SU-DHL-6 (cell line): ENCODE measurements at regions not wholly inside any gene's neighbourhood (a gene's known extent, or its start where the extent isn't known, plus 50 kb on each side); places are given as distances from the start of the nearest gene placed in this dataset.

ENCODE experiments used
- H2AFZ ChIP-seq: fragments of 200-600 bp; sonication (generic); 2 replicates; pipeline ENCODE4 v1.6.1; 2014; ENCODE audit warnings: low read depth, mild to moderate bottlenecking, moderate library complexity, mixed read lengths, antibody characterized with exemption, low read length; ENCODE audit not compliant: severe bottlenecking
- H3F3A ChIP-seq: fragments of 200-600 bp; shearing (Covaris generic); 2 replicates; pipeline ENCODE4 v1.6.0; 2016; ENCODE audit warnings: antibody characterized with exemption, mild to moderate bottlenecking; ENCODE audit not compliant: insufficient read depth
- H3K27ac ChIP-seq: fragments of 200-600 bp; sonication (generic); 2 replicates; pipeline ENCODE4 v1.5.1; 2016; ENCODE audit warnings: low read depth, mild to moderate bottlenecking, low read length, moderate library complexity, mixed read lengths
- H3K27me3 ChIP-seq: fragments of 200-600 bp; sonication (generic), shearing (Covaris generic); 2 replicates; pipeline ENCODE4 v1.6.0; 2014; ENCODE audit warnings: mild to moderate bottlenecking, low read length
- H3K36me3 ChIP-seq: fragments of 200-600 bp; sonication (generic); 2 replicates; pipeline ENCODE4 v1.6.1; 2014; ENCODE audit warnings: mild to moderate bottlenecking, low read length, mixed read lengths
- H3K4me2 ChIP-seq: fragments of 300-600, 200-600 bp; shearing (Covaris generic), sonication (generic); 2 replicates; pipeline ENCODE4 v1.6.0; 2014; ENCODE audit warnings: low read length, low read depth, mild to moderate bottlenecking; ENCODE audit not compliant: poor library complexity, severe bottlenecking
- H3K4me3 ChIP-seq: fragments of 200-600 bp; sonication (generic); 2 replicates; pipeline ENCODE4 v1.5.1; 2014; ENCODE audit warnings: antibody characterized with exemption, low read length, mild to moderate bottlenecking, mixed read lengths; ENCODE audit not compliant: insufficient read depth, poor library complexity, severe bottlenecking
- H3K79me2 ChIP-seq: fragments of 200-600 bp; sonication (generic); 2 replicates; pipeline ENCODE4 v1.6.1; 2014; ENCODE audit warnings: mild to moderate bottlenecking, low read length, moderate library complexity; ENCODE audit not compliant: insufficient read depth
- H3K9ac ChIP-seq: fragments of 200-600 bp; sonication (generic); 2 replicates; pipeline ENCODE4 v1.7.0; 2014; ENCODE audit warnings: mild to moderate bottlenecking, low read length
- H3K9me2 ChIP-seq: fragments of 200-600 bp; sonication (generic); replicated peaks from 2 replicates; pipeline ENCODE4 v1.6.1; 2014; ENCODE audit warnings: low read length; ENCODE audit not compliant: insufficient read depth
- H3K9me3 ChIP-seq: fragments of 200-600 bp; sonication (generic); 2 replicates; pipeline ENCODE4 v1.6.1; 2014; ENCODE audit warnings: low read length, mixed read lengths; ENCODE audit not compliant: insufficient read depth
- H4K20me1 ChIP-seq: fragments of 200-600 bp; sonication (generic); 2 replicates; pipeline ENCODE4 v1.6.1; 2014; ENCODE audit warnings: low read depth, mild to moderate bottlenecking, antibody characterized with exemption, low read length, moderate library complexity, mixed read lengths
- EZH2phosphoT487 ChIP-seq: fragments of 200-600 bp; sonication (generic), shearing (Covaris generic); conservative IDR thresholded peaks from 2 replicates; pipeline ENCODE4 v1.6.1; 2018; ENCODE audit warnings: mild to moderate bottlenecking, antibody characterized with exemption, low read length, moderate library complexity, mixed read lengths
- TF ChIP-seq, protein P1 (sequence below): fragments of 200-600 bp; sonication (generic); IDR thresholded peaks from one replicate; pipeline ENCODE4 v1.5.1; 2017; ENCODE audit warnings: antibody characterized with exemption, mild to moderate bottlenecking, low read length, moderate library complexity; ENCODE audit not compliant: insufficient read depth, poor library complexity, severe bottlenecking

DNA sequence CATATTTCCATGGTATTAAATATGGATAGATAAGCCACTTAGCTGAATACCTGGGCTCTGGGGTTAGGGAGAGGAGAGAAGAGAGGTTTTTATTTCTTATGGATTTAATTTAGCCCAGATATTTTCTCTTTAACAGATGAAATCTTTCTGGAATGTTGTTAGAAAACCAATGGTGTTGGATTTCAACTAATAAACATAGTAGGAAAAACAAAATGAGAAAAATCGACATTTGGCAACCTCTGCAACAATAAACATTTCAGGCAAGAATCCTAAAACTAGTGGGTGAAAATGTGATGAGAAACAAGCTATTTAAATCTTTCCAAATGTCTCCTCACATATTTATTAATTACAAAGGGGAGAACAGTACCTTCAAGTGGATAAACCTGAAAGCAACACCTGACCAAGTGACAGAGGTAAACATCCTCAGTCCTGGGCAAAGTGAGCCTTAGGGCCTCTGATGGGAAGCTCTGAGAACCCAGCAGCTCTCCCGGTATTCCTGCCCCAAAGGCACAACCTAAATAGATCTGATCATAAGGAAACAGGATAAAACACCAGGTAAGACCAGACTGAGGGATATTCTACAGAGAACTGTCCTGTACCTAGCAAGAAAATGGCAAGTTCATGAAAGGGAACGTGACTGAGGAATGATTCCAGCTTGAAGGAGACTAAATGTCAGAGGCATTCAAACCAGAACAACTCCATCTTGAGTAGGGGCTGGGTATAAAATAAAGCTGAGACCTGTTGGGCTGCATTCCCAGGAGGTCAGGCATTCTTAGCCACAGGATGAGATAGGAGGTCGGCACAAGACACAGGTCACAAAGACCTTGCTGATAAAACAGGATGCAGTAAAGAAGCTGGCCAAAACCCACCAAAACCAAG, 163.7 kb downstream of the ESM1 start:
- Histone ChIP-seq H3K9ac (no peak overlapping the region), H3K27ac (no peak overlapping the region), H3K36me3 (no peaks in the 10 kb centered on the region), H3K79me2 (no peaks in the 10 kb centered on the region), H3K4me2 (no peak overlapping the region), H3K9me3 (no peaks in the 10 kb centered on the region), H3K9me2 (no peaks in the 10 kb centered on the region), H3K27me3 (no peaks in the 10 kb centered on the region), H2AFZ (no peak overlapping the region), H3K4me3 (no peak overlapping the region), H3F3A (no peaks in the 10 kb centered on the region), H4K20me1 (no peaks in the 10 kb centered on the region)
- TF ChIP-seq, protein P1, sequence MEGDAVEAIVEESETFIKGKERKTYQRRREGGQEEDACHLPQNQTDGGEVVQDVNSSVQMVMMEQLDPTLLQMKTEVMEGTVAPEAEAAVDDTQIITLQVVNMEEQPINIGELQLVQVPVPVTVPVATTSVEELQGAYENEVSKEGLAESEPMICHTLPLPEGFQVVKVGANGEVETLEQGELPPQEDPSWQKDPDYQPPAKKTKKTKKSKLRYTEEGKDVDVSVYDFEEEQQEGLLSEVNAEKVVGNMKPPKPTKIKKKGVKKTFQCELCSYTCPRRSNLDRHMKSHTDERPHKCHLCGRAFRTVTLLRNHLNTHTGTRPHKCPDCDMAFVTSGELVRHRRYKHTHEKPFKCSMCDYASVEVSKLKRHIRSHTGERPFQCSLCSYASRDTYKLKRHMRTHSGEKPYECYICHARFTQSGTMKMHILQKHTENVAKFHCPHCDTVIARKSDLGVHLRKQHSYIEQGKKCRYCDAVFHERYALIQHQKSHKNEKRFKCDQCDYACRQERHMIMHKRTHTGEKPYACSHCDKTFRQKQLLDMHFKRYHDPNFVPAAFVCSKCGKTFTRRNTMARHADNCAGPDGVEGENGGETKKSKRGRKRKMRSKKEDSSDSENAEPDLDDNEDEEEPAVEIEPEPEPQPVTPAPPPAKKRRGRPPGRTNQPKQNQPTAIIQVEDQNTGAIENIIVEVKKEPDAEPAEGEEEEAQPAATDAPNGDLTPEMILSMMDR: no peak
- no peak for TF ChIP-seq EZH2phosphoT487

DNA sequence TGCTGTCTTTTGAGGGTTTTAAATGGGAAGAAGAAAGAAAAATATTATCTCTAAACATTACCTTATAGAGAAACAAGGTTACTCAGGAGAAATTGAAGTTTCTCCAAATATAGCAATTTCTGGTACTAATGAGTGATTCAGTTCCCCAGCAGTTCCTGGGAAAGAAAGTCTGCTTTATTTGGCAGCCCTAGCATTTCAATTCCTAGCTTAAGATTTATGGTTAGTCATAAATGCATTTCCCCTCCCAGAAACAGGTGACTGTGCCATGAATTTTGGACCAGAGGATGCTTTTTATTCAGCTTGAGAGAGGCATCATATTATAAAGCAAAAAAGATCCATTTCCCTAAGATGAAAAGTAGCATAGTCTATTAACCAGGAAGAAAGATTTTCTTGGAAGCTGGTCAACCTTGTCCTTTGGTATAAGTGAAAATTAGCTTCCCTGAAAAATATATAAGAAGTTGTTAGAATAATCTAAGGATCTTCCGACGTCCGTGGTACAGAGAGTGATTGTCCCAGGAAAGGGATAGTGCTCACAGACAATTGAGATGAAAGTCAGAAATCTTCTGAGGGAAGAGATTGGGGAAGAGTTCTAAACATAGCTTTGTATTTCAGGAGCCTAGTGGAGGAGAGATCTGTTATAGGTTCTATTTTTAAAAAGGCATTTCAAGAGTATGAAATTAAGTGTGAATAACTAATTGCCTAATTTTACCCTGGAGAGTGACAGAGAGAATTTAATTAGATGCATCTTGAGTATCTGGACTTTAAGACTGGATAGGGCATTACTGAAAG, 164.9 kb downstream of the ESM1 start:
- H3K9me3 ChIP-seq: no peaks in the 10 kb centered on the region
- no peak overlapping the region for H3K9ac ChIP-seq

DNA sequence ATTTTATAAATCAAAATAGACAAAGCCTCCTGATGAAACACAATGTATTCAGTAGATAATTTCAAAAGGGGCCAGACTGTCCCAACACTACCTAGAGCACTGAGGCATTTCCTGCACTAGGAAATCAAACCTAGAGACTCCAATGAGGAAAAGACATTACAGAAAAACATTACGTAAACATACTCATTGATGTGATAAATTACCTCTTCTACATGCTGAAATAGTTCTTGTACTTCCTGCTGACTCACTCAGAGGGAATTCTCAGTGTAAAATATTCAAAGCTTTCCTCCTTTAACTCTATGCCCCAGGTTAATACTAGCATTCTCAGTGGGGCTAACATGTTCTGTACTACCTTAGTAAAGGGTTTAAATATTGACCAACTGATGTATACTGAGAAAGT, 178.0 kb downstream of the ESM1 start:
- H3K79me2 ChIP-seq: no peaks in the 10 kb centered on the region
- H3F3A ChIP-seq: no peaks in the 10 kb centered on the region
- no peaks in the 10 kb centered on the region for H3K9me3 ChIP-seq
- H4K20me1 ChIP-seq: no peaks in the 10 kb centered on the region
- TF ChIP-seq, protein P1: no peak
- TF ChIP-seq EZH2phosphoT487: no peak
- H3K9me2 ChIP-seq: no peaks in the 10 kb centered on the region
- no peak overlapping the region for H2AFZ ChIP-seq
- H3K4me3 ChIP-seq: no peak overlapping the region
- no peaks in the 10 kb centered on the region for H3K36me3 ChIP-seq
- H3K9ac ChIP-seq: no peak overlapping the region
- no peaks in the 10 kb centered on the region for H3K27me3 ChIP-seq
- H3K4me2 ChIP-seq: no peak overlapping the region
- H3K27ac ChIP-seq: no peak overlapping the region

More for the DNA sequence above, 164.9 kb downstream of the ESM1 start:
- no peak overlapping the region for H3K27ac ChIP-seq
- no peaks in the 10 kb centered on the region for H3K9me2 ChIP-seq
- no peaks in the 10 kb centered on the region for H4K20me1 ChIP-seq
- TF ChIP-seq, protein P1: no peak
- TF ChIP-seq EZH2phosphoT487: no peak
- no peak overlapping the region for H3K4me3 ChIP-seq
- no peaks in the 10 kb centered on the region for H3K79me2 ChIP-seq
- H3F3A ChIP-seq: no peaks in the 10 kb centered on the region
- no peak overlapping the region for H2AFZ ChIP-seq
- no peaks in the 10 kb centered on the region for H3K36me3 ChIP-seq
- no peak overlapping the region for H3K4me2 ChIP-seq
- no peaks in the 10 kb centered on the region for H3K27me3 ChIP-seq
